T-helper 1 cell treated with Interleukin-12 subunit alpha and Interleukin-12 subunit beta and Interleukin-4 antibody, amounts not matched to agents 30 μg/mL and 1 μg/mL, for 36 hours (primary cell): ENCODE measurements at regions not wholly inside any gene's neighbourhood (a gene's known extent, or its start where the extent isn't known, plus 50 kb on each side); places are given as distances from the start of the nearest gene placed in this dataset.

Source experiments
- H3K27ac Mint-ChIP-seq: one replicate; pipeline ENCODE4 v1.8.0; 2021; ENCODE audit warnings: mild to moderate bottlenecking, mixed read lengths
- H3K27me3 Mint-ChIP-seq: one replicate; pipeline ENCODE4 v1.8.0; 2021; ENCODE audit warnings: low read depth, mixed read lengths
- H3K36me3 Mint-ChIP-seq: one replicate; pipeline ENCODE4 v1.8.0; 2021; ENCODE audit warnings: low read depth, mixed read lengths
- H3K4me1 Mint-ChIP-seq: one replicate; pipeline ENCODE4 v1.8.0; 2021; ENCODE audit warnings: low read depth, mixed read lengths
- H3K4me3 Mint-ChIP-seq: one replicate; pipeline ENCODE4 v1.8.0; 2021; ENCODE audit warnings: mild to moderate bottlenecking, moderate library complexity, mixed read lengths
- H3K9me3 Mint-ChIP-seq: one replicate; pipeline ENCODE4 v1.8.0; 2021; ENCODE audit warnings: mixed read lengths

- H3K4me3 Mint-ChIP-seq, result no peak overlapping the region
- peaks cover 5% of the 10 kb centered on the region for H3K27me3 Mint-ChIP-seq
- H3K27ac Mint-ChIP-seq, result no peak overlapping the region
- no peaks in the 10 kb centered on the region for H3K9me3 Mint-ChIP-seq
- peaks cover 19% of the 10 kb centered on the region for H3K4me1 Mint-ChIP-seq
- H3K36me3 Mint-ChIP-seq, result no peaks in the 10 kb centered on the region
Observed at GRCh38 chr1:70864302-70864701, 183.3 kb downstream of the PTGER3 start.

- Mint-ChIP-seq H3K36me3 (no peaks in the 10 kb centered on the region), H3K27ac (peak overlapping the region; percentile 52), H3K4me3 (no peak overlapping the region), H3K4me1 (peaks cover 19% of the 10 kb centered on the region), H3K9me3 (no peaks in the 10 kb centered on the region), H3K27me3 (peaks cover 5% of the 10 kb centered on the region)
Observed at GRCh38 chr1:70866542-70867264, 180.9 kb downstream of the PTGER3 start.

- H3K9me3 Mint-ChIP-seq, result no peaks in the 10 kb centered on the region
- no peak overlapping the region for H3K4me3 Mint-ChIP-seq
- no peak overlapping the region for H3K27ac Mint-ChIP-seq
Observed at GRCh38 chr1:70871790-70872189, 175.8 kb downstream of the PTGER3 start.

GRCh38 chr1:70874063-70874462 is 173.6 kb downstream of the PTGER3 start:
- H3K4me1 Mint-ChIP-seq, result no peaks in the 10 kb centered on the region
- no peaks in the 10 kb centered on the region for H3K36me3 Mint-ChIP-seq
- H3K27ac Mint-ChIP-seq, result no peak overlapping the region
- H3K27me3 Mint-ChIP-seq, result no peaks in the 10 kb centered on the region
- no peak overlapping the region for H3K4me3 Mint-ChIP-seq
- no peaks in the 10 kb centered on the region for H3K9me3 Mint-ChIP-seq

More at GRCh38 chr1:70871790-70872189, 175.8 kb downstream of the PTGER3 start:
- peaks cover 3% of the 10 kb centered on the region for H3K4me1 Mint-ChIP-seq
- no peaks in the 10 kb centered on the region for H3K27me3 Mint-ChIP-seq
- no peaks in the 10 kb centered on the region for H3K36me3 Mint-ChIP-seq

GRCh38 chr1:70874818-70875217 is 172.8 kb downstream of the PTGER3 start:
- H3K27ac Mint-ChIP-seq, result no peak overlapping the region

GRCh38 chr1:70877343-70877742 is 170.3 kb downstream of the PTGER3 start:
- H3K36me3 Mint-ChIP-seq, result no peaks in the 10 kb centered on the region
- H3K9me3 Mint-ChIP-seq, result peaks cover 3% of the 10 kb centered on the region
- H3K4me3 Mint-ChIP-seq, result no peak overlapping the region
- H3K27ac Mint-ChIP-seq, result no peak overlapping the region
- no peaks in the 10 kb centered on the region for H3K27me3 Mint-ChIP-seq
- H3K4me1 Mint-ChIP-seq, result no peaks in the 10 kb centered on the region

More at GRCh38 chr1:70874818-70875217, 172.8 kb downstream of the PTGER3 start:
- Mint-ChIP-seq H3K4me3 (no peak overlapping the region), H3K27me3 (no peaks in the 10 kb centered on the region), H3K36me3 (no peaks in the 10 kb centered on the region), H3K9me3 (peaks cover 3% of the 10 kb centered on the region), H3K4me1 (no peaks in the 10 kb centered on the region)

GRCh38 chr1:70887936-70888335 is 159.7 kb downstream of the PTGER3 start:
- Mint-ChIP-seq H3K27me3 (peaks cover 22% of the 10 kb centered on the region), H3K4me3 (no peak overlapping the region), H3K27ac (no peak overlapping the region), H3K9me3 (no peaks in the 10 kb centered on the region), H3K4me1 (no peaks in the 10 kb centered on the region), H3K36me3 (no peaks in the 10 kb centered on the region)

GRCh38 chr1:70888722-70889121 is 158.9 kb downstream of the PTGER3 start:
- Mint-ChIP-seq H3K4me1 (no peaks in the 10 kb centered on the region), H3K27me3 (peaks cover 22% of the 10 kb centered on the region)

GRCh38 chr1:70890408-70890807 is 157.2 kb downstream of the PTGER3 start:
- Mint-ChIP-seq H3K4me1 (peaks cover 4% of the 10 kb centered on the region), H3K27ac (no peak overlapping the region), H3K4me3 (no peak overlapping the region), H3K36me3 (no peaks in the 10 kb centered on the region), H3K27me3 (peaks cover 22% of the 10 kb centered on the region), H3K9me3 (no peaks in the 10 kb centered on the region)

More at GRCh38 chr1:70888722-70889121, 158.9 kb downstream of the PTGER3 start:
- no peak overlapping the region for H3K4me3 Mint-ChIP-seq
- no peaks in the 10 kb centered on the region for H3K36me3 Mint-ChIP-seq
- H3K27ac Mint-ChIP-seq, result no peak overlapping the region
- no peaks in the 10 kb centered on the region for H3K9me3 Mint-ChIP-seq

GRCh38 chr1:70891051-70891843 is 156.4 kb downstream of the PTGER3 start:
- peaks cover 22% of the 10 kb centered on the region for H3K27me3 Mint-ChIP-seq
- no peak overlapping the region for H3K4me3 Mint-ChIP-seq
- H3K27ac Mint-ChIP-seq, result no peak overlapping the region
- H3K4me1 Mint-ChIP-seq, result peaks cover 10% of the 10 kb centered on the region
- no peaks in the 10 kb centered on the region for H3K9me3 Mint-ChIP-seq
- H3K36me3 Mint-ChIP-seq, result no peaks in the 10 kb centered on the region

- no peak overlapping the region for H3K4me3 Mint-ChIP-seq
- H3K27me3 Mint-ChIP-seq, result peaks cover 22% of the 10 kb centered on the region
- H3K9me3 Mint-ChIP-seq, result no peaks in the 10 kb centered on the region
- no peaks in the 10 kb centered on the region for H3K36me3 Mint-ChIP-seq
- H3K4me1 Mint-ChIP-seq, result peaks cover 10% of the 10 kb centered on the region
- H3K27ac Mint-ChIP-seq, result no peak overlapping the region
Observed at GRCh38 chr1:70892140-70892539, 155.5 kb downstream of the PTGER3 start.

GRCh38 chr1:70892930-70893329 is 154.7 kb downstream of the PTGER3 start:
- Mint-ChIP-seq H3K27ac (no peak overlapping the region), H3K9me3 (no peaks in the 10 kb centered on the region), H3K4me1 (peaks cover 10% of the 10 kb centered on the region), H3K4me3 (no peak overlapping the region), H3K36me3 (no peaks in the 10 kb centered on the region), H3K27me3 (peaks cover 20% of the 10 kb centered on the region)

GRCh38 chr1:70893381-70893780 is 154.2 kb downstream of the PTGER3 start:
- Mint-ChIP-seq H3K4me3 (no peak overlapping the region), H3K9me3 (no peaks in the 10 kb centered on the region), H3K27me3 (peaks cover 18% of the 10 kb centered on the region), H3K4me1 (peaks cover 10% of the 10 kb centered on the region), H3K27ac (no peak overlapping the region), H3K36me3 (no peaks in the 10 kb centered on the region)

GRCh38 chr1:70895531-70895930 is 152.1 kb downstream of the PTGER3 start:
- Mint-ChIP-seq H3K36me3 (no peaks in the 10 kb centered on the region), H3K4me1 (peaks cover 10% of the 10 kb centered on the region), H3K4me3 (no peak overlapping the region), H3K27me3 (peaks cover 5% of the 10 kb centered on the region), H3K27ac (no peak overlapping the region), H3K9me3 (no peaks in the 10 kb centered on the region)

- H3K27ac Mint-ChIP-seq, result no peak overlapping the region
Observed at GRCh38 chr1:70896224-70896623, 151.4 kb downstream of the PTGER3 start.

More at GRCh38 chr1:70896224-70896623, 151.4 kb downstream of the PTGER3 start:
- no peaks in the 10 kb centered on the region for H3K27me3 Mint-ChIP-seq
- H3K4me1 Mint-ChIP-seq, result peaks cover 10% of the 10 kb centered on the region
- H3K9me3 Mint-ChIP-seq, result no peaks in the 10 kb centered on the region
- H3K4me3 Mint-ChIP-seq, result no peak overlapping the region
- H3K36me3 Mint-ChIP-seq, result no peaks in the 10 kb centered on the region
